ENCODE measurements at regions not wholly inside any gene's neighbourhood (a gene's known extent, or its start where the extent isn't known, plus 50 kb on each side); places are given as distances from the start of the nearest gene placed in this dataset.

- no peaks in the 10 kb centered on the region for H3K36me3 ChIP-seq
- peak; percentile 77 for TF ChIP-seq CTCF (IDR thresholded peaks at IDR 0.05)
- H3K9ac ChIP-seq (ENCODE audit: low read depth in 2 of 2, low read length in 2 of 2): no peak overlapping the region
- H3K4me3 ChIP-seq: no peak overlapping the region
- no peaks in the 10 kb centered on the region for H3K27me3 ChIP-seq
- intact Hi-C loops (cut with DNase I): no loop called here
- H3K9me3 ChIP-seq: no peaks in the 10 kb centered on the region
- H3K27ac ChIP-seq: no peak overlapping the region
- H3K4me1 ChIP-seq: no peaks in the 10 kb centered on the region
- DNase-seq: peak; percentile 21
Measured at GRCh38 chr9:26326563-26326962, 566.0 kb downstream of the CAAP1 start.

GRCh38 chr9:26325444-26325829 lies 567.2 kb downstream of the CAAP1 start:
- DNase-seq: no peak
- no peak overlapping the region for H3K27ac ChIP-seq
- H3K9ac ChIP-seq (ENCODE audit: low read depth in 2 of 2, low read length in 2 of 2): no peak overlapping the region
- no peaks in the 10 kb centered on the region for H3K27me3 ChIP-seq
- H3K9me3 ChIP-seq: no peaks in the 10 kb centered on the region
- no peak for TF ChIP-seq CTCF (IDR thresholded peaks at IDR 0.05)
- no peaks in the 10 kb centered on the region for H3K4me1 ChIP-seq
- intact Hi-C loops (cut with DNase I): no loop called here
- H3K36me3 ChIP-seq: no peaks in the 10 kb centered on the region
- no peak overlapping the region for H3K4me3 ChIP-seq

GRCh38 chr9:26324786-26325443 lies 567.7 kb downstream of the CAAP1 start:
- intact Hi-C loops (cut with DNase I): no loop called here
- no peaks in the 10 kb centered on the region for H3K4me1 ChIP-seq
- H3K27ac ChIP-seq: no peak overlapping the region

GRCh38 chr9:26321935-26322334 lies 570.7 kb downstream of the CAAP1 start:
- Histone ChIP-seq H3K4me3 (no peak overlapping the region), H3K27me3 (no peaks in the 10 kb centered on the region), H3K36me3 (no peaks in the 10 kb centered on the region), H3K9me3 (no peaks in the 10 kb centered on the region), H3K4me1 (no peaks in the 10 kb centered on the region), H3K27ac (no peak overlapping the region), H3K9ac (ENCODE audit: low read depth in 2 of 2, low read length in 2 of 2) (no peak overlapping the region)
- no peak for DNase-seq
- intact Hi-C loops (cut with DNase I): no loop called here
- TF ChIP-seq CTCF (IDR thresholded peaks at IDR 0.05): no peak

More at GRCh38 chr9:26324786-26325443, 567.7 kb downstream of the CAAP1 start:
- no peak for DNase-seq
- Histone ChIP-seq H3K36me3 (no peaks in the 10 kb centered on the region), H3K27me3 (no peaks in the 10 kb centered on the region), H3K9me3 (no peaks in the 10 kb centered on the region), H3K9ac (ENCODE audit: low read depth in 2 of 2, low read length in 2 of 2) (no peak overlapping the region), H3K4me3 (no peak overlapping the region)
- no peak for TF ChIP-seq CTCF (IDR thresholded peaks at IDR 0.05)

GRCh38 chr9:26319859-26320258 lies 572.7 kb downstream of the CAAP1 start:
- intact Hi-C loops (cut with DNase I): no loop called here
- DNase-seq: no peak
- H3K9ac ChIP-seq (ENCODE audit: low read depth in 2 of 2, low read length in 2 of 2): no peak overlapping the region
- no peaks in the 10 kb centered on the region for H3K4me1 ChIP-seq
- H3K4me3 ChIP-seq: no peak overlapping the region
- no peaks in the 10 kb centered on the region for H3K27me3 ChIP-seq
- no peaks in the 10 kb centered on the region for H3K36me3 ChIP-seq
- H3K27ac ChIP-seq: no peak overlapping the region
- H3K9me3 ChIP-seq: no peaks in the 10 kb centered on the region
- TF ChIP-seq CTCF (IDR thresholded peaks at IDR 0.05): no peak
